Stimulated activated effector memory CD8-positive, alpha-beta T cell treated with anti-CD3 and anti-CD28 coated beads, Interleukin-12 subunit alpha, Interleukin-12 subunit beta, amount 100 ng/mL, for 72 hours (primary cell): ENCODE measurements at regions not wholly inside any gene's neighbourhood (a gene's known extent, or its start where the extent isn't known, plus 50 kb on each side); places are given as distances from the start of the nearest gene placed in this dataset.

Experiments used
- ATAC-seq: fragments of 150-1000 bp; cut with Tn5 transposase; 2 replicates; pipeline ENCODE4 v1.10.0; 2021
- DNase-seq, 2 donors: peaks; one replicate each; pipeline ENCODE4 v3.0.0; 2021 to 2022; ENCODE audit warnings: low spot score in 2 of 2
- H3K27ac Mint-ChIP-seq: one replicate; pipeline ENCODE4 v1.8.0; 2022; ENCODE audit warnings: mild to moderate bottlenecking, mixed read lengths
- H3K36me3 Mint-ChIP-seq: one replicate; pipeline ENCODE4 v1.8.0; 2022; ENCODE audit warnings: mild to moderate bottlenecking, mixed read lengths
- H3K4me1 Mint-ChIP-seq: one replicate; pipeline ENCODE4 v1.8.0; 2022; ENCODE audit warnings: mixed read lengths
- H3K4me3 Mint-ChIP-seq: one replicate; pipeline ENCODE4 v1.8.0; 2022; ENCODE audit warnings: mild to moderate bottlenecking, mixed read lengths
- H3K9me3 Mint-ChIP-seq: one replicate; pipeline ENCODE4 v1.8.0; 2022; ENCODE audit warnings: mixed read lengths

DNA sequence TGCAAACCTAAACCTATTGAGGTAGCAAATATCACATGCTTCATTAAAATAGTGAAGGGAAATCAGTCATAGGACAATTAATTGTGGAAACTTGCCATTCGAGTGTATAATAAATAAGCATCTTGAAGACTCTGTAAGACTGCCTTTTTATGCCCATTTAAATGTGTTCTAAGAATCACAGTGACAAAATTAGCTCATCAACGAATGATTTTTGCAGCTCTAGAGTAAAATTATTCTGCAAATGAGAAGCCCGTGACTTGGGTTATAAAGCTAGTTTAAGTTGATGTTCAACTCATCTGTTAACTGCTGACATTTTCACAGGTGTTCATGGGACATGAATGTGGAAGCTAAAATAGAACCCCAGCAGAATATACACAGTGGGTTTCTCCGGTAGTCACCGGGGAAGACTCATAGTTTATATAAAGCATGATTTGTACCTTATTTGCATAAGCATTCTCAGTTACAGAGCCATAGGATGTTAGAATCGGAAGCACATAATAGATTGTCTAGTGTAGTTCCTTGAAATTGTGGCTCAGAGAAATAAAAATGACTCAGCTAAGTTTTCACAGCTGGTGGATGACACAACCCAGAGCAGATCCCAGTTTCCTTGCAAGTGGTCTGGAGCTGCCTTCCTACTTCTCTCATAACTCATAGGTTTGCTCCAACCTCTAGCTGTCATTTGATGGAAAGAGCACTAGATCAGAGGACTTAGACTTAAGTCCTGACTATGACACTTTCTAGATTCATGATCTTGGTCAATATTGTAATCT lies 107.3 kb downstream of the UCHL5 start:
- Mint-ChIP-seq H3K27ac (no peak overlapping the region), H3K4me3 (no peak overlapping the region), H3K36me3 (no peaks in the 10 kb centered on the region), H3K4me1 (no peaks in the 10 kb centered on the region), H3K9me3 (no peaks in the 10 kb centered on the region)
- DNase-seq: no peak
- ATAC-seq: peak; percentile 70

DNA sequence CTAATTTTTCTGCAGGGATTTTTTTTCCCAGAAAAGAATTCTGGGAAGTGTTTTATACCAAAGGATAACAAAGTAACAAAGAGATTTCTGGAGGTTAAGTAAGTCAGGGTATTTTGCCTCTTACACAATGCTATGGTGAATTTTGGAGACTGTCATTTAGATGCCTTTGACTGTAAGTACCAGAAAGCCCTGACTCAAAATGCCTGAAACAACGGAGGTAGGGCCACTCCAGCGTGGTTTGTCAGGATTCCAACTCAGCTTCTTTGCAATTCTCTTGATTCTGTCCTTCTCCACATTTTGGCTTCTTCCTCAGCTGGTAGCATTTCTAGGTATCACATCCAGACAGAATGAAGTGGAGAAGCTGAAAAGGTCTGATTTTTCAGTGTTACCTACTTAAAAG lies 106.5 kb downstream of the UCHL5 start:
- H3K4me3 Mint-ChIP-seq: no peak overlapping the region
- H3K9me3 Mint-ChIP-seq: no peaks in the 10 kb centered on the region
- H3K27ac Mint-ChIP-seq: no peak overlapping the region
- DNase-seq: no peak
- no peak for ATAC-seq
- H3K4me1 Mint-ChIP-seq: no peaks in the 10 kb centered on the region
- no peaks in the 10 kb centered on the region for H3K36me3 Mint-ChIP-seq

DNA sequence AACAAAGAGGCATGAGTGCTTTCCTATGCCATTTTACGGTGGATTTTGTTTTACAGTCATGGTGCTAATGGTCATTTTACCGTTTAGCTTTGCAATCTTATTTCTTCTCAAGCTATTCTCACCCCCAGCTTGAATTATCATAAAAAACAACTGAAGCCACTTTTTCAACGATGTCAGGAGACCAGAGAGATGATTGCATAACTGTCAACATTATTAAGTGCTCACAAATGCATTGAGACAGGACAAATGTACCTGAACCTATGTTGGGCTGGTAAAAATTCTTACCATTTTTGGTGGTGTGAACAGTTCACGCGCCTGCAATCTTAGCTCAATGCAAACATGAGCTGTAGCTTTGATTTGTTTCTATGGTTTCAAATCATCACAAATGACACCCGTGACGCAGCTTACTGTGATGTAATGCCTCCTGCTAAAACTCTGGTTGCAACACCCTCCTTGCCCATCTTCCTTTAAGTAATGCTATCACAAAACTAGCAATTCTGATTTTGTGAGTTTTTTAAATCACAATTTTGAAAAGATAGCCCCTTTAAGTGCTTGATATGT lies 104.4 kb downstream of the UCHL5 start:
- Mint-ChIP-seq H3K27ac (no peak overlapping the region), H3K9me3 (no peaks in the 10 kb centered on the region), H3K4me1 (peaks cover 2% of the 10 kb centered on the region), H3K4me3 (no peak overlapping the region), H3K36me3 (no peaks in the 10 kb centered on the region)
- ATAC-seq (no peak), DNase-seq (no peak)

DNA sequence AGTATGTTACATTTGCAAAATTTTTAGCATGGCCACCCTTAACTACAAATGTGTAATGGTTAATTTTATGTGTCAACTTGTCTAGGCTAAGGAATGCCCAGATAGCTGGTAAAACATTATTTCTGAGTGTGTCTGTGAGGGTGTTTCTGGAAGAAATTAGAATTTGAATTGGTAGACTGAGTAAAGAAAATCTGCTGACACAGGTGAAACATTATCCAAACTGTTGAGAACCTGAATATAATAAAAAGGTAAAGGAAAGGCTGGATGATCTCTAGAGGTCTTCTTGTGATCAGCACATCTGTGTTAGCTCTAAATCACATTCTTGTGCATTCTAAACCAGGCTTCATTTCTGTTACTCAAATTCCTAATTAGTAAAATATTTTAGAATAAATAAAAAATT lies 100.8 kb downstream of the UCHL5 start:
- Mint-ChIP-seq H3K9me3 (no peaks in the 10 kb centered on the region), H3K36me3 (no peaks in the 10 kb centered on the region)

DNA sequence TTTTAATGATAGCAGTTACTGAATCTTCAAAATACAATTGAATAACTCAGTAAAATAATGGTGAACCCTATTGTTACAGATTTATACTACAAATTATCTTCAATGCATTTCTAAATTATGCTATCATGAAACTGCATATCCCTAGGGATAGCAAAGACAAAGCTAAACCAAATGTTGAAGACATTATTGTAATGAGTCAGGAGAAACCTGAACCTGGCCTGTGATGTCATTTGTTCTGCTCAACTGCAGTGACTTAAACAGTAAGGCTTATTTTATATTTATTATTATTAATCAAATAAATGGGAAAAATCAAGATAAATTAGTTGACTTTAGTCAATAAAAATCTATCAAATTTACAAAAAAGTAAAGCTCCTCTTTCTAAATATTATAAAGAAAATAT lies 100.3 kb downstream of the UCHL5 start:
- no peaks in the 10 kb centered on the region for H3K9me3 Mint-ChIP-seq
- no peak overlapping the region for H3K4me3 Mint-ChIP-seq
- no peak for ATAC-seq
- no peaks in the 10 kb centered on the region for H3K36me3 Mint-ChIP-seq
- DNase-seq: no peak
- peaks cover 7% of the 10 kb centered on the region for H3K4me1 Mint-ChIP-seq
- H3K27ac Mint-ChIP-seq: no peak overlapping the region

More for the DNA sequence above, 100.8 kb downstream of the UCHL5 start:
- DNase-seq (no peak), ATAC-seq (no peak)
- Mint-ChIP-seq H3K4me1 (peaks cover 7% of the 10 kb centered on the region), H3K4me3 (no peak overlapping the region), H3K27ac (no peak overlapping the region)

DNA sequence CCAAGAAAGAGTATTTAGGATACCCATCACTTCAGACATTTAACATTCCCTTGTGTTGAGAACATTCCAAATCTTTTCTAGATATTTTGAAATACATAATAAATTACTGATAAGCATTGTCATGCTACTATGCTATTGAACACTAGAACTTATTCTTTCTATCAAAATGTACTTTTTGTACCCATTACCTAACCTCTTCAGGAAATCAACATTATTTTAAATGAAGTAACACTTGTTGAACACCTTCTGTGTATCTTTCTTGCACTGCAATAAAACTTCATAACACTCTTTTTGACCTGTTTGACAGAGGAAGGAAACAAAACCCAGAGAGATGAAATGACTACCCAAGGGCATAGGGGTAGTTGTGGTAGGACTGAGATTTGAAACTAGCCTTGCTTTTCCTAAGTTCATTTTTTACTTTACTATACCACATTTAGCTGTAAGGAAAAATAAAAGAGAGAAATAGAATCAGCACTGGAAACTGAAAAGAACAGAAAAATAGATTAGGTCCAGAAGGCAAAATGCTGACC lies 99.4 kb downstream of the UCHL5 start:
- H3K36me3 Mint-ChIP-seq: no peaks in the 10 kb centered on the region
- no peaks in the 10 kb centered on the region for H3K9me3 Mint-ChIP-seq
- DNase-seq (no peak), ATAC-seq (peak; percentile 40)
- H3K4me1 Mint-ChIP-seq: peaks cover 7% of the 10 kb centered on the region
- no peak overlapping the region for H3K4me3 Mint-ChIP-seq
- H3K27ac Mint-ChIP-seq: no peak overlapping the region
